H9 (cell line): ENCODE measurements at regions not wholly inside any gene's neighbourhood (a gene's known extent, or its start where the extent isn't known, plus 50 kb on each side); places are given as distances from the start of the nearest gene placed in this dataset.

ENCODE experiments used
- DNase-seq: peaks from one replicate; pipeline ENCODE4 v3.0.0-alpha.2; 2017
- H2AFZ ChIP-seq: one replicate; pipeline ENCODE4 v1.6.1; 2013; ENCODE audit warnings: mild to moderate bottlenecking, low read length, control low read depth, moderate library complexity
- H2AK5ac ChIP-seq: 2 replicates; pipeline ENCODE4 v1.6.1; 2013; ENCODE audit warnings: low read length, control low read depth, mixed read lengths; ENCODE audit not compliant: insufficient read length
- H2BK120ac ChIP-seq: one replicate; pipeline ENCODE4 v1.6.1; 2013; ENCODE audit warnings: low read depth, mild to moderate bottlenecking, low read length, control low read depth, inconsistent platforms; ENCODE audit not compliant: poor library complexity, severe bottlenecking
- H2BK12ac ChIP-seq: 2 replicates; pipeline ENCODE4 v1.6.1; 2013; ENCODE audit warnings: low read length, control low read depth, mixed read lengths, low read depth; ENCODE audit not compliant: insufficient read length
- H2BK15ac ChIP-seq: 2 replicates; pipeline ENCODE4 v1.6.1; 2013; ENCODE audit warnings: low read depth, low read length, control low read depth
- H2BK20ac ChIP-seq: one replicate; pipeline ENCODE4 v1.6.1; 2013; ENCODE audit warnings: low read depth, mild to moderate bottlenecking, low read length, control low read depth, inconsistent platforms; ENCODE audit not compliant: poor library complexity, severe bottlenecking
- H2BK5ac ChIP-seq: 2 replicates; pipeline ENCODE4 v1.6.1; 2013; ENCODE audit warnings: low read length, control low read depth, mixed read lengths; ENCODE audit not compliant: insufficient read length
- H3K14ac ChIP-seq: 2 replicates; pipeline ENCODE4 v1.6.1; 2013; ENCODE audit warnings: low read length, control low read depth; ENCODE audit not compliant: insufficient read depth
- H3K18ac ChIP-seq: 2 replicates; pipeline ENCODE4 v1.6.1; 2013; ENCODE audit warnings: low read depth, mild to moderate bottlenecking, mixed read lengths, low read length, control low read depth; ENCODE audit not compliant: insufficient read length
- H3K23ac ChIP-seq: 2 replicates; pipeline ENCODE4 v1.6.1; 2013; ENCODE audit warnings: low read length, control low read depth, mixed read lengths, low read depth; ENCODE audit not compliant: insufficient read length
- H3K23me2 ChIP-seq: 2 replicates; pipeline ENCODE4 v1.6.1; 2013; ENCODE audit warnings: low read depth, mild to moderate bottlenecking, mixed read lengths, low read length, control low read depth; ENCODE audit not compliant: insufficient read length, poor library complexity, severe bottlenecking
- H3K27ac ChIP-seq: 2 replicates; pipeline ENCODE4 v1.5.1; 2013; ENCODE audit warnings: low read length, control low read depth, mixed read lengths, low read depth; ENCODE audit not compliant: insufficient read length
- H3K27me3 ChIP-seq: 2 replicates; pipeline ENCODE4 v1.6.1; 2013; ENCODE audit warnings: low read length, control low read depth, inconsistent platforms; ENCODE audit not compliant: insufficient read depth
- H3K4ac ChIP-seq: 2 replicates; pipeline ENCODE4 v1.6.1; 2013; ENCODE audit warnings: low read depth, mild to moderate bottlenecking, control low read depth, inconsistent platforms, low read length, moderate library complexity
- H3K4me1 ChIP-seq: 2 replicates; pipeline ENCODE4 v1.6.1; 2013; ENCODE audit warnings: low read length, control low read depth, inconsistent platforms; ENCODE audit not compliant: insufficient read depth
- H3K4me2 ChIP-seq: 2 replicates; pipeline ENCODE4 v1.6.1; 2013; ENCODE audit warnings: low read length, control low read depth, mixed read lengths; ENCODE audit not compliant: insufficient read length, insufficient read depth
- H3K56ac ChIP-seq: 2 replicates; pipeline ENCODE4 v1.6.1; 2013; ENCODE audit warnings: low read depth, mild to moderate bottlenecking, mixed read lengths, low read length, control low read depth; ENCODE audit not compliant: insufficient read length
- H3K79me1 ChIP-seq: 2 replicates; pipeline ENCODE4 v1.6.1; 2013; ENCODE audit warnings: low read depth, mild to moderate bottlenecking, moderate library complexity, low read length, control low read depth, inconsistent platforms; ENCODE audit not compliant: insufficient read depth, poor library complexity, severe bottlenecking
- H3K79me2 ChIP-seq: 2 replicates; pipeline ENCODE4 v1.6.1; 2013; ENCODE audit warnings: low read length, control low read depth, inconsistent platforms; ENCODE audit not compliant: insufficient read depth
- H3K9ac ChIP-seq: 2 replicates; pipeline ENCODE4 v1.6.1; 2013; ENCODE audit warnings: low read length, control low read depth, mixed read lengths; ENCODE audit not compliant: insufficient read length; ENCODE audit errors: extremely low read depth
- H3K9me3 ChIP-seq: one replicate; pipeline ENCODE4 v1.6.1; 2013; ENCODE audit warnings: low read depth, low read length, inconsistent platforms; ENCODE audit not compliant: control insufficient read depth
- H3T11ph ChIP-seq: one replicate; pipeline ENCODE4 v1.6.1; 2013; ENCODE audit warnings: mild to moderate bottlenecking, low read length, control low read depth, inconsistent platforms
- H4K20me1 ChIP-seq: one replicate; pipeline ENCODE4 v1.6.1; 2013; ENCODE audit not compliant: control insufficient read depth, insufficient read length, insufficient read depth
- H4K5ac ChIP-seq: 2 replicates; pipeline ENCODE4 v1.6.1; 2013; ENCODE audit warnings: low read depth, mild to moderate bottlenecking, mixed read lengths, low read length, control low read depth; ENCODE audit not compliant: insufficient read length
- H4K8ac ChIP-seq: replicated peaks from 2 replicates; pipeline ENCODE4 v1.6.1; 2013; ENCODE audit warnings: low read length, control low read depth, mixed read lengths, low read depth; ENCODE audit not compliant: insufficient read length
- H4K91ac ChIP-seq: 2 replicates; pipeline ENCODE4 v1.6.1; 2013; ENCODE audit warnings: low read depth, mild to moderate bottlenecking, moderate library complexity, mixed read lengths, low read length, control low read depth; ENCODE audit not compliant: insufficient read length
- H3K27ac Mint-ChIP-seq, 3 experiments: 2 replicates in 2 of 3; 3 replicates in 1 of 3; pipeline ENCODE4 v1.8.0; 2020 to 2021; ENCODE audit warnings: mixed read lengths in 3 of 3, mild to moderate bottlenecking in 1 of 3, moderate library complexity in 1 of 3
- H3K27me3 Mint-ChIP-seq: 2 replicates; pipeline ENCODE4 v1.8.0; 2021; ENCODE audit warnings: low read depth, mild to moderate bottlenecking, moderate library complexity, mixed read lengths
- H3K36me3 Mint-ChIP-seq, 3 experiments: 2 replicates in 2 of 3; 3 replicates in 1 of 3; pipeline ENCODE4 v1.8.0; 2020 to 2021; ENCODE audit warnings: low read depth in 3 of 3, mixed read lengths in 3 of 3; ENCODE audit not compliant: insufficient read depth in 1 of 3
- H3K4me1 Mint-ChIP-seq, 2 experiments: 2 replicates each; pipeline ENCODE4 v1.8.0; 2020; ENCODE audit warnings: mixed read lengths in 2 of 2
- H3K4me3 Mint-ChIP-seq, 2 experiments: 2 replicates in 1 of 2; 3 replicates in 1 of 2; pipeline ENCODE4 v1.8.0; 2020 to 2021; ENCODE audit warnings: mild to moderate bottlenecking in 2 of 2, mixed read lengths in 2 of 2, moderate library complexity in 1 of 2
- H3K9me3 Mint-ChIP-seq, 2 experiments: 2 replicates in 1 of 2; 3 replicates in 1 of 2; pipeline ENCODE4 v1.8.0; 2020; ENCODE audit warnings: mild to moderate bottlenecking in 2 of 2, mixed read lengths in 2 of 2, moderate library complexity in 1 of 2
- WGBS: extraction: QIAGEN DNeasy Blood & Tissue Kit; methylation state at CpG from one replicate; pipeline ENCODE4 v1.1.7; 2013; ENCODE audit warnings: missing lambda C conversion rate, low lambda C conversion rate, mixed read lengths; ENCODE audit not compliant: insufficient read length; ENCODE audit errors: extremely low coverage; 5-methylcytosine and 5-hydroxymethylcytosine counted together
- TF ChIP-seq, protein P1 (sequence below): fragments of 200-600 bp; sonication (generic); conservative IDR thresholded peaks from 3 replicates; pipeline ENCODE4 v1.8.0; 2021; ENCODE audit warnings: antibody characterized with exemption, mild to moderate bottlenecking

DNA sequence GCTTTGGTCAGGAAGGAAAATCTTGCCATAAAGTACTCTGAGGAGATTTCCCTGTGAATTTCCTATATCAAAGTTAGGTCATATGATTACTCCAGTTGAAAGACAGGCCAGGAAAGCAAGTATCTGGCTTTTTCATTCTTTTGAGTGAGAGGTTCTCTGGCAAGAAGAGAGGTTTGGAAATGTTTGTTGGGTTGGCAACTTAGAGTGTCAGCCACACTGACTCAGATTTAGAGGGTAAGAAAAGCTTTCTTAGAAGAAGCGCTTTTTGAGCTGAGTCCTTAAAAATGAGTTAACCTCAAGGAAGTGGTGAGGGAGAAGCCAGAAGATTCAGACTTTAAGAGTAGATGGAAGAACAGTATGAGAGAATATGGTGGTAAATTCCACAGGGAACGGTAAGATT is 86.1 kb upstream of the BDNF start:
- Histone ChIP-seq H3K79me2 (no peaks in the 10 kb centered on the region), H3K23ac (no peak overlapping the region), H2BK12ac (no peak overlapping the region), H3K4me1 (no peaks in the 10 kb centered on the region), H4K8ac (no peak overlapping the region), H2BK15ac (no peak overlapping the region), H3K14ac (no peak overlapping the region), H3K27ac (no peak overlapping the region), H3K9ac (no peak overlapping the region), H2AFZ (no peak overlapping the region), H2BK5ac (no peak overlapping the region), H3K27me3 (no peaks in the 10 kb centered on the region), H2AK5ac (no peak overlapping the region), H3K23me2 (no peaks in the 10 kb centered on the region), H4K5ac (no peak overlapping the region), H3K18ac (no peak overlapping the region), H2BK120ac (no peak overlapping the region), H4K91ac (no peak overlapping the region), H3K9me3 (no peaks in the 10 kb centered on the region), H3T11ph (no peak overlapping the region), H3K4me2 (no peak overlapping the region), H3K4ac (no peak overlapping the region), H3K79me1 (no peaks in the 10 kb centered on the region), H4K20me1 (no peaks in the 10 kb centered on the region), H2BK20ac (no peak overlapping the region), H3K56ac (no peak overlapping the region)
- Mint-ChIP-seq H3K36me3 (peaks cover 0 to under 1% (median 0%) of the 10 kb centered on the region in 3 experiments; a peak in 2 of 7 replicates), H3K4me1 (peaks cover 0 to 5% of the 10 kb centered on the region in 2 experiments; a peak in 2 of 4 replicates), H3K9me3 (no peaks in the 10 kb centered on the region), H3K27ac (no peak overlapping the region), H3K27me3 (peaks cover 18% of the 10 kb centered on the region), H3K4me3 (no peak overlapping the region)
- no CpG with 5 or more reads among the region's 2 CpGs for WGBS
- TF ChIP-seq, protein P1, sequence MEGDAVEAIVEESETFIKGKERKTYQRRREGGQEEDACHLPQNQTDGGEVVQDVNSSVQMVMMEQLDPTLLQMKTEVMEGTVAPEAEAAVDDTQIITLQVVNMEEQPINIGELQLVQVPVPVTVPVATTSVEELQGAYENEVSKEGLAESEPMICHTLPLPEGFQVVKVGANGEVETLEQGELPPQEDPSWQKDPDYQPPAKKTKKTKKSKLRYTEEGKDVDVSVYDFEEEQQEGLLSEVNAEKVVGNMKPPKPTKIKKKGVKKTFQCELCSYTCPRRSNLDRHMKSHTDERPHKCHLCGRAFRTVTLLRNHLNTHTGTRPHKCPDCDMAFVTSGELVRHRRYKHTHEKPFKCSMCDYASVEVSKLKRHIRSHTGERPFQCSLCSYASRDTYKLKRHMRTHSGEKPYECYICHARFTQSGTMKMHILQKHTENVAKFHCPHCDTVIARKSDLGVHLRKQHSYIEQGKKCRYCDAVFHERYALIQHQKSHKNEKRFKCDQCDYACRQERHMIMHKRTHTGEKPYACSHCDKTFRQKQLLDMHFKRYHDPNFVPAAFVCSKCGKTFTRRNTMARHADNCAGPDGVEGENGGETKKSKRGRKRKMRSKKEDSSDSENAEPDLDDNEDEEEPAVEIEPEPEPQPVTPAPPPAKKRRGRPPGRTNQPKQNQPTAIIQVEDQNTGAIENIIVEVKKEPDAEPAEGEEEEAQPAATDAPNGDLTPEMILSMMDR, result no peak
- DNase-seq, result no peak
